NT2/D1 (cell line): ENCODE measurements at regions not wholly inside any gene's neighbourhood (a gene's known extent, or its start where the extent isn't known, plus 50 kb on each side); places are given as distances from the start of the nearest gene placed in this dataset.

ENCODE experiments used
- YY1 ChIP-seq: IDR thresholded peaks from 2 replicates; pipeline ENCODE4 v1.6.1; 2011; ENCODE audit not compliant: insufficient read length, insufficient read depth
- ZNF274 ChIP-seq: IDR thresholded peaks from 2 replicates; pipeline ENCODE4 v1.6.1; 2011; ENCODE audit warnings: mild to moderate bottlenecking, low read depth, low read length

- TF ChIP-seq YY1 = no peak
- no peak for TF ChIP-seq ZNF274
These were observed 182.8 kb downstream of the PSMG1 start for GRCh38 chr21:39000496-39000895.
